Fibroblast of skin of left biceps (primary cell): ENCODE measurements at regions not wholly inside any gene's neighbourhood (a gene's known extent, or its start where the extent isn't known, plus 50 kb on each side); places are given as distances from the start of the nearest gene placed in this dataset.

Experiments used
- DNase-seq, 2 experiments: peaks; one replicate each; pipeline ENCODE4 v3.0.0-alpha.2; 2013; ENCODE audit warnings: low read depth in 2 of 2

GRCh38 chr11:97956904-97957303 is 1063.8 kb upstream of the CNTN5 start:
- DNase-seq, result no peak

DNA sequence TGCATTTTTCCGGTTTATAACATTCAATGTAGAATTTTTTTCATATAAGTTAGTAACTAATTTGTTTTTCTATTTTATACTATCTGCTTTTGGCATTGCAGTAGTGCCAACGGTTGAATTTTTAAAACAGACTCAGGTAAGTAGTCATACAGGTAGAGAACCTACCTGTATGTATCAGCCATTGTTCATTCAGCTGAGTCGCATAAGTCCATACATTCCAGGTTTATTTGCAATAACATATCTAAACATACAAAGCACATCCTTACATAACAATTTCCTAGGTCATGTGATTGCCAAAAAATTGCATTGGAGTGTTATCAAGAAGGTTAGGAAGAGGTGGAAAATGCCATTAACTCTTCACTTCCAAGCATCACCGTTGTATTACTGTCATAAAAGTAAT is 1059.3 kb upstream of the CNTN5 start:
- no peak for DNase-seq

DNA sequence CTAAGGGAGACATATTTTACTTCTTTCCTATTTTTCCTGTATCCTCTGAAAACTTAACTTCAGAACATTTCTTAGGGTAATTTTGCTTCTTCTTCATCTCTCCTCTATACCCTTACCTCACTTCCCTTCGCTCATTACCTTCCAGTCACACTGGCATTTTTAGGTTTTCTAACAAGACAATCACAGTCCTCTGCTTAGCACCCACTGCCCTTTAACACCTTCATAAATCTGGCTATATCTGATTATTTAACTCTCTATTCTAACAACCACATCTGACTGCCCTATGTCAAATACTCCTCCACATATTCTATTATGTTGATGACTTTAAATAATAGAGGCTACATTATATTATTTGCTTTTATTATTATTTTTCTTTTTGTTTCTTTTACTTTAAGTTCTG is 1058.0 kb upstream of the CNTN5 start:
- DNase-seq, result no peak

GRCh38 chr11:97963528-97964331 is 1057.0 kb upstream of the CNTN5 start:
- DNase-seq, result peak in 1 of 2 experiments; percentile 12

DNA sequence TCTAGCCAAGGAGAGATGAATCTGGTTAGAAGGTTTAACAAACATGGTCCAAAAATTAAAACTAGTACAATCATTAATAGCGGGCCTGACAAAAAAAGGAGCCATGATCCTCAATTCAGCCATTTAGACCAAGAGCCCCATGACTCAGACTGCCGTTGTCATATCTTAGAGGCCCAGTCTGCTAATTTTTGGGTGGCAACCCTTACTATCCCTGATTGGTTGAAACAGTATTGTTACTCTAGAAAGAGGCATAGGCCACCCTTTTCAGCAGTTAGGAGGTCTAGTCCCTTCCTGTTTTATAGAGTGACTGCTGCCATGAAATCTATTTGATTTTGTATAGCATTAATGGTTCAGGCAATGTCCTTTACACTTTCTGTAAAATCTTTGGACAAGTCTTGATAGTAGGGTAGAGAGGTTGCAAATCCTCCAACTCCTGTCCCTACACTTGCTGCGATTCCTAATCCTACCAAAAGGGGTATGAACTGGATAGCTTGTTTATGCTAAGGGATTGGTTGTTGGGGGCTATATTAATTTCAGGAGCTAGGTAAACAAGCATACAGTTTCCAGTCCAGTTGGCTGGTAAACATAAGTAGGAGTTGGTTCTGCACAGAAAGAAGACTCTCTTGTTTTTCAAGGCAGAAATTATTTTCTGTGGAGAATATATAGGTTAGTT is 1056.3 kb upstream of the CNTN5 start:
- DNase-seq, result no peak

DNA sequence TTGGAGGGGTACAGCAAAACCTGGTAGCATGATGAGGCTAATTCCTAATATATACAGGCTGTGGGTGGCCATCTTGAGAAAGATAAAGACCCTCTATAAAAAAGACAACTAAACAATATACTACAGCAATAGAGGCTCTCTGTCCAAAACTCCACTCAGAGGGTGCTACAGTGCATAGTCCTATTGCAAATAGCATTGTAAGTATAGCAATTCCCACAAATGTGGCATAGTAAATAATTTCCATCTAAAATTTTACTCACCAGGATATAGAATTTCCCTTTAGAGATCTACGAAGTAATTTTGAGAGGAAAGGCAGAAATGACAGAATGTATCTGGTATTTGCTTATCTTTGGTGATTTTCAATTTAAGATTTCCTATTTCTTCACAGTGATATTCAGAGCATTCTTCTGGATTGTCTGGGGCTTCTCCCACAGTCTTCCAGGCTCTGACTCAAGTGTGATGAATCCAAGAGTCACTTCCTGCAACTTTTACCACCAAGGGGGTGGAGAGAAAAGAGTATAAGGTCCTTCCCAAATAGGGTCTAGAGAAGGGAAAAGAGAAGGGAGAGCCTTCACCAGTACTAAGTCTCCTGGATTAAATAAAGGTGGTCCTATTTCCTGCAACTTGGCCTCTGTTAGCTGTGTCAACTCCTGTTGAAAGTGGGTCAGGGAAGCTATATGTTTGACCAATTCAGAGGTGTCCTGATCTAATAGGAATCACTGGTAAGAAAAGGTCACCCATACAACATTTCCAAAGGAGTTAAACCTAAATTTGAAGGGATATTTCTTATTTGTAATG is 1054.7 kb upstream of the CNTN5 start:
- peak; percentile 92 for DNase-seq

DNA sequence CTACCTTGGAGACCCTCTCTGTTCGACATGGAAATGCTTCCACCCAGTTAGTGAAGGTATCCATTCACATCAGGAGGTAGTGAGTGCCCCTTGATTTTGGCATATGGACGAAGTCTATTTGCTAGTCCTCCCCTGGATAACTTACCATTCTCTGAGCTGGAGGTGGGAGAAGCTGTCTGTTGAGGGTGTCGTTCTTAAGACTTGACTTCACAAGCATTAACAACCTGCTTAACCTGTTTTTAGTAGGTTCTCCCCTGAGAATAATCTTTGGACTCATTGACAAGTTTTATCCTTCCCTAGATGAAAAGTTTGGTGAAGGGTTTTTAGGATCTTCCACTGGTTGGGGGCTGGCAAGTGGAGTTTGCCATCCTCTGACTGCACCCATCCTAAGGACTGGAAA is 1053.8 kb upstream of the CNTN5 start:
- no peak for DNase-seq

- no peak for DNase-seq
Measured at GRCh38 chr11:97968071-97968470, 1052.7 kb upstream of the CNTN5 start.

GRCh38 chr11:97972731-97973130 is 1048.0 kb upstream of the CNTN5 start:
- DNase-seq, result no peak

DNA sequence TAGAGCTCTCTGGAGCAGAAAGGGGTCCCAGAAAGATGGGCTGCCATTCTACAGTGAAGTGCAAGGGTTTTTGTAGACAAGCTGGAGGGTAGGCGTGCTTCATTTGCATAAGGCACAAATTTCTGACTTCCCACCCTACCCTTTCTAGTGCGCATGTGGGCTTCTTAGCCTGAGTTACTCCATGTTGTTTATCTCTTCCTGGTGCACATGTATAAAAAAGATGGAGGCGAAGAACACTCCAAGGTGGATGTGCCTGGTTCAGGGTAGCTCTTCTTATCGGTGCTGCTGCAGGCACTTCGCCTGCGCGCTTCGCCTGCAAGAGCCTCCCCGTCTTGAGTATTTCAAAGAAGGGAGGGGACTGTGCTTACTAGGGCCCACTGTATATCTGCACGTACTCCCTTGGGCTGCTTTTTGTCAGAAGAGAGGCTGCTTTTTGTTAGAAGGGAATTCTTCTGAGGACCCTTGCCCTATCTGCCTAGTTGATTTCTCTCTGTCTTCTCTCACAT is 1047.3 kb upstream of the CNTN5 start:
- DNase-seq, result no peak

- DNase-seq, result no peak
Measured at GRCh38 chr11:97974798-97975498, 1045.8 kb upstream of the CNTN5 start.

DNA sequence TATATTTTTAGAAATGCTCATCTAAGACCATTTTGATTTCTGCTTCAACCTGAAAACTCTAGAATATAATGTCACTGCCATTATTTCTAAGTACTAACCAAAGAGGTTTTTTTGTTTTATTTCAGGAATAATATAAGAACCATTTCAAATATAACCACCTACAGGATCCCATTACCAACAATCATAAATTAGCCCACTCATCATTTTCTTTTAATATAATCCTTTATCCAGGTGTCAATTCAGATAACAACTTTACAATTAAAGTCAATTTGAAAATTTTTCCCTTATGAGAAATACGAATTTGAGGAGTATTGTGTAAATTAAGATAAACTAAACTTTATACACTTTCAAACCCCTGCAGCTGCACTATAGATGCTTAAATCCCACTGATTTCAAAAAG is 1043.0 kb upstream of the CNTN5 start:
- no peak for DNase-seq

DNA sequence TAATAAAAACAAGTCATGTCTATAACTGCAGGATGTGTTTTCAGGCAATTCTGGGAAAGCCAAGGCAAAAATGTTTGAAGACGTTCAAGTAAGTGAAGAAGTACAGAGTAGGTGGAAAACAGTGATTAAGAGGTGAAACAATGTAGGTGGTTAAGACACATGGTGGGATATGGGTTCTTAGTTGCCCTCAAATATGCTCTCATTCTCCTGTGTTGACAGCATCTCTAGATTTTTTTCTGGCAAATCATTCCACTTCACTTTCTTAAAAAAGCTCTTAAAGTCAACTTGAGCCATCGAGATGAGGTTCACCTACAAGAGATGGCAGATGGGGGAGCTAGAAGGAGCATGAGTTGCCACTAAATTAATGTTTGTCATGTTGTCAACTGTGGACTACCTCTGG is 1041.0 kb upstream of the CNTN5 start:
- peak; percentile 7 to 17 for DNase-seq

GRCh38 chr11:97982512-97982911 is 1038.2 kb upstream of the CNTN5 start:
- DNase-seq, result no peak

GRCh38 chr11:97989121-97989520 is 1031.6 kb upstream of the CNTN5 start:
- DNase-seq, result no peak

- DNase-seq, result no peak
Measured at GRCh38 chr11:97990162-97990920, 1030.4 kb upstream of the CNTN5 start.

DNA sequence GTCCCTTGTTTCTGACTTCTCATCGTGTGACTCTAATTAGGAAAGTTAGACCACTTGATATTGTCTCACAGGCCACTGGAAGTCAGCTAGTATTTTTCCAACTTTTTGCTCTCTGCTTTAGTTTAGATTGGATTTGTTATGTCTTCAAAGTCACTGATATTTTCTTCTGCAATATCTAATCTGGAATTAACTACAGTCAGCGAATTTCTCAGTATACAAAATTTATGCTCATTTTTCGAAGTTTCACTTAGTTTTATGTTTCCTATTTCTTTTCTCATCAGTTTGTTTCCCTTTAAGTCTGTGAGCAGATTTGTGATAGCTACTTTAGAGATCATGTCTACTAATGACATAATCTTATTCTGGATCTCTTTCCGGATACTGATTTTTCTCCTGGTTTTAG is 1027.2 kb upstream of the CNTN5 start:
- no peak for DNase-seq

DNA sequence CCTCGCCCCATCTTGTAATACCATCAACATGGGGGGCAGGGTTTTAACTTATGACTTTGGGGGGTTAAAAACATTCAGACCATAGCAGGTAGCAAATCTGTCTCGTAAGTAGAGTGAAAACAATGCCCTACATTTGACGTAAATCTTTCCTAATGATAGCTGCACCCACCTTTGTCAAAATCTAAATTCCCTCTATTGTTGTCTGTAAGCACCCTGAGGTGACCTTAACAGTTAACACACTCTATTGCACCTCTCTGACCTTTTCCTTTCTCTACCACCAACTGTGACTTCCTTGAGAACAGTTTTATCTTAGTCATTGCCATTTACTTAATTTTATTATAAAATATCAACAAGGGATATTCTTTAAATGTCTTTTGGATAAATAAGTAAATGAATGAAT is 1024.9 kb upstream of the CNTN5 start:
- DNase-seq, result no peak

- no peak for DNase-seq
Measured at GRCh38 chr11:97996762-97997161, 1024.0 kb upstream of the CNTN5 start.

DNA sequence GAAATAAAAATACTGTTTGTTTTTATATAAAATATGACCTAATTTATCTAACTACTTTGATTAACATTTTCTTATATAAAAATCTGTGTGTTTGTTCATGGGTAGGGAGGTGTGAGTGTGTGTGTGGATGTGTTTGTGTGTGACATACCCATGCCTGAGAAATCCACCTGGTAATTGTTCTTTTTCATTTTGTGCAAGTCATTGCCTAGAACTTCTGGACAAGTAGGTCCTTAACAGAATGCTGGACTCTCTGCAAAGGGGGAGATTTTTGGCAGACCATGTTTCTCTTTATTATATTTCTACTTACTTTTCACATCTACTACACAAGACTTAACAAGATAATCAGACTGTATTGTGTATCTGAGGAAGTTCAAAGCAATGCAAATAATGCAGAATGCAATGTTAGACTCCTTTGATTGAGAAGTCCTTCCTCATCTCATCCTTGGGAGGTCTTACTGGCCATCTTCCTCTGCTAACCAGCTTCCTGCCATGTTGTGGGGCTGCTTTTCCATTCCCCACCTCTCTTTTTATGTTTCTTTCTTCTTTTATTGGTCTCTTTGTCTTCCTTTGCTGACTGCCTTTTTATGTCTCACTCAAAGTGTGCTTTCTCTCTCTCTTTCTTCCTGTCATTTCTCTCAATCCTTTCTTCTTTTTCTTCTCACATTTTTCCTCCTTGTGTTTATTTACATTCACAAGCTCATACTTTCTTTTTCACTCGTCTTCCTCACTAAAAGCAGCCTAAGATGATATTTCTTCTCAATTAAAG is 1017.0 kb upstream of the CNTN5 start:
- DNase-seq, result no peak
